Osteoblast (primary cell): ENCODE measurements at regions not wholly inside any gene's neighbourhood (a gene's known extent, or its start where the extent isn't known, plus 50 kb on each side); places are given as distances from the start of the nearest gene placed in this dataset.

Experiments used
- DNase-seq: peaks from one replicate; pipeline ENCODE4 v3.0.0; 2011; ENCODE audit warnings: low spot score, mixed read lengths; ENCODE audit not compliant: insufficient read length; ENCODE audit errors: missing footprints
- H2AFZ ChIP-seq: 2 replicates; pipeline ENCODE4 v1.6.0; 2011; ENCODE audit warnings: mild to moderate bottlenecking, low read length
- H3K27ac ChIP-seq: 2 replicates; pipeline ENCODE4 v1.5.1; 2011; ENCODE audit warnings: mild to moderate bottlenecking, low read depth, low read length, moderate library complexity
- H3K27me3 ChIP-seq: 2 replicates; pipeline ENCODE4 v1.6.0; 2012; ENCODE audit warnings: mild to moderate bottlenecking, control low read depth, inconsistent platforms, low read length, moderate library complexity; ENCODE audit not compliant: insufficient read depth
- H3K36me3 ChIP-seq: 2 replicates; pipeline ENCODE4 v1.5.1; 2011; ENCODE audit warnings: mild to moderate bottlenecking, low read length, control low read depth, moderate library complexity; ENCODE audit not compliant: insufficient read depth
- H3K4me1 ChIP-seq: 2 replicates; pipeline ENCODE4 v1.5.1; 2011; ENCODE audit warnings: mild to moderate bottlenecking, low read length, control low read depth, moderate library complexity; ENCODE audit not compliant: insufficient read depth
- H3K4me2 ChIP-seq: 2 replicates; pipeline ENCODE4 v1.6.0; 2011; ENCODE audit warnings: mild to moderate bottlenecking, low read length; ENCODE audit not compliant: insufficient read depth
- H3K4me3 ChIP-seq: fragments of 200-600 bp; sonication (generic); 3 replicates; pipeline ENCODE4 v1.5.1; 2012; ENCODE audit warnings: mild to moderate bottlenecking, low read length, inconsistent platforms; ENCODE audit not compliant: insufficient read depth
- H3K79me2 ChIP-seq: 2 replicates; pipeline ENCODE4 v1.6.0; 2012; ENCODE audit warnings: mild to moderate bottlenecking, low read length, control low read depth, inconsistent platforms; ENCODE audit not compliant: insufficient read depth
- H3K9me3 ChIP-seq: 2 replicates; pipeline ENCODE4 v1.5.1; 2011; ENCODE audit warnings: low read depth, low read length, control low read depth
- H4K20me1 ChIP-seq: 2 replicates; pipeline ENCODE4 v1.6.0; 2012; ENCODE audit warnings: mild to moderate bottlenecking, low read length, control low read depth; ENCODE audit not compliant: insufficient read depth
- CTCF ChIP-seq: IDR thresholded peaks from 2 replicates; pipeline ENCODE4 v1.5.1; 2011; ENCODE audit warnings: mild to moderate bottlenecking, low read depth, low read length, moderate library complexity; ENCODE audit errors: extremely low read depth

- DNase-seq: no peak
- Histone ChIP-seq H3K27me3 (no peaks in the 10 kb centered on the region), H3K79me2 (no peaks in the 10 kb centered on the region), H3K9me3 (no peaks in the 10 kb centered on the region), H3K4me3 (no peak overlapping the region), H4K20me1 (no peaks in the 10 kb centered on the region), H3K27ac (no peak overlapping the region), H2AFZ (no peak overlapping the region), H3K4me1 (no peaks in the 10 kb centered on the region), H3K4me2 (no peak overlapping the region), H3K36me3 (no peaks in the 10 kb centered on the region)
- no peak for TF ChIP-seq CTCF
Measured at GRCh38 chr18:71209944-71210343, 921.1 kb downstream of the SOCS6 start.

GRCh38 chr18:71194438-71194837 lies 905.6 kb downstream of the SOCS6 start:
- no peaks in the 10 kb centered on the region for H3K27me3 ChIP-seq
- no peaks in the 10 kb centered on the region for H3K9me3 ChIP-seq
- H3K79me2 ChIP-seq: no peaks in the 10 kb centered on the region
- H4K20me1 ChIP-seq: no peaks in the 10 kb centered on the region
- TF ChIP-seq CTCF: no peak
- H3K27ac ChIP-seq: no peak overlapping the region
- no peaks in the 10 kb centered on the region for H3K4me1 ChIP-seq
- DNase-seq: no peak
- no peak overlapping the region for H3K4me2 ChIP-seq
- H2AFZ ChIP-seq: no peak overlapping the region
- H3K4me3 ChIP-seq: no peak overlapping the region
- H3K36me3 ChIP-seq: no peaks in the 10 kb centered on the region

DNA sequence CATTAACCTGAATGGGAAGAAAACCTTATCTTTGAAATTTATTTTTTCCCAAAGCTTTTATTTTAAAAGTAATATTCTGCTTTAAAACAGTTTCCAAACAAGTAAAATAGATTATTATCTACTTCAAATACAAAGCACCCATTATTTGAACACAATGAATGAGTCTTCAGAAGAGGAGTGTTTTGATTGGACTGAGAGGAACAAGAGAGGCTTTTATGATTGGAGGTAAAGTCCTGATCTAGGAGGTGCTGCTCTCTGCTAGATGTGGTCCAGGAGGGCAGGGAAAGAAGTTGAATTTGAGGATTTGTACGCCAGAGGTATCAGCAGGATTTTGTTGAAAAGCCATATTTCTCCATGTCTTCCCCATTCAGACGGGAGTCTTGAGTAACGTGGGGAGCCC lies 900.7 kb downstream of the SOCS6 start:
- no peak overlapping the region for H3K4me3 ChIP-seq

GRCh38 chr18:71168557-71169145 lies 879.8 kb downstream of the SOCS6 start:
- no peaks in the 10 kb centered on the region for H3K79me2 ChIP-seq
- no peak overlapping the region for H3K4me2 ChIP-seq
- TF ChIP-seq CTCF: no peak
- no peaks in the 10 kb centered on the region for H3K27me3 ChIP-seq
- H3K4me1 ChIP-seq: no peaks in the 10 kb centered on the region
- no peak overlapping the region for H3K27ac ChIP-seq
- no peaks in the 10 kb centered on the region for H4K20me1 ChIP-seq
- no peak overlapping the region for H3K4me3 ChIP-seq
- no peak overlapping the region for H2AFZ ChIP-seq
- DNase-seq: no peak
- H3K36me3 ChIP-seq: no peaks in the 10 kb centered on the region
- no peaks in the 10 kb centered on the region for H3K9me3 ChIP-seq

More for the DNA sequence above, 900.7 kb downstream of the SOCS6 start:
- Histone ChIP-seq H3K27me3 (no peaks in the 10 kb centered on the region), H3K4me2 (no peak overlapping the region), H3K4me1 (no peaks in the 10 kb centered on the region), H3K9me3 (no peaks in the 10 kb centered on the region), H2AFZ (no peak overlapping the region), H3K27ac (no peak overlapping the region), H3K79me2 (no peaks in the 10 kb centered on the region), H4K20me1 (no peaks in the 10 kb centered on the region), H3K36me3 (no peaks in the 10 kb centered on the region)
- no peak for DNase-seq
- no peak for TF ChIP-seq CTCF
